Liver (tissue), 3 donors: ENCODE measurements at regions not wholly inside any gene's neighbourhood (a gene's known extent, or its start where the extent isn't known, plus 50 kb on each side); places are given as distances from the start of the nearest gene placed in this dataset.

Experiments
- CTCF ChIP-seq: fragments of 150-350 bp; IDR thresholded peaks from 2 replicates; pipeline ENCODE4 v1.5.1; 2017; ENCODE audit warnings: improper control_type of control experiment, low read depth, low read length; ENCODE audit not compliant: missing input control
- REST ChIP-seq: IDR thresholded peaks from 2 replicates; pipeline ENCODE4 v1.6.1; 2016; ENCODE audit warnings: antibody characterized with exemption, mild to moderate bottlenecking
- TAF1 ChIP-seq: conservative IDR thresholded peaks from 2 replicates; pipeline ENCODE4 v1.6.1; 2016; ENCODE audit warnings: antibody characterized with exemption, mild to moderate bottlenecking
- donor health status: healthy.
- donor health status: healthy.

- TF ChIP-seq CTCF (no peak), REST (no peak), TAF1 (no peak)
Observed at GRCh38 chr21:15517394-15517793, 212.4 kb upstream of the USP25 start.
